ENCODE measurements at regions not wholly inside any gene's neighbourhood (a gene's known extent, or its start where the extent isn't known, plus 50 kb on each side); places are given as distances from the start of the nearest gene placed in this dataset.
A peak's percentile ranks its signal among the peaks of the same experiment; 100 is the strongest.
"Not testable (repeated sequence)": the region's sequence is repeated elsewhere in the genome, so short reads cannot be mapped to it uniquely, and the experiment has no call there.

DNA sequence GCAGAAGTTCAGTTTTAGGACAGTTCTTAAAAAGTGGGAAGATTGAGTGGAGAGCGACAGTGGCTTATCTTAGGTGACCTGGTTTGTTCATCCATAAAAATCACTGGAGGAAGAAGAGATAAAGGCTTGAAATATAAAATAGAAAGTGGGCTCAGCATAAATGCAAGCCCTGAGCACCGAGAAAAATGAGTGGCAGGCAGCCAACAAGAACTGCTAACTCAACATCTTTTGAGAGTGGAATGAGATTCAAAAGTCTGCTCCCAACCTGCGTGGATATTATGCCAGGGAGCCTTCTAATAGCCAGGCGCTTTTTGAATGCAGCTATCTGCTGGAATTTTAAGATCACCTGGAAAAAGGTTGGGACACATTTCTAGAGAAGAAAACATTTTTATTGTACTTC, 666.5 kb downstream of the FLRT2 start:
- DNase-seq (ENCODE audit: low spot score), result no peak

- no peak for DNase-seq (ENCODE audit: low spot score)
Observed at GRCh38 chr14:86193756-86194155, 663.8 kb downstream of the FLRT2 start.

- no peak for DNase-seq (ENCODE audit: low spot score)
Observed at GRCh38 chr14:86179980-86180379, 650.0 kb downstream of the FLRT2 start.

GRCh38 chr14:86168371-86168770, 638.4 kb downstream of the FLRT2 start:
- no peak for DNase-seq (ENCODE audit: low spot score)

- no peak for DNase-seq (ENCODE audit: low spot score)
Observed at GRCh38 chr14:86166541-86166940, 636.6 kb downstream of the FLRT2 start.

- peak; percentile 39 for DNase-seq (ENCODE audit: low spot score)
Observed at GRCh38 chr14:86153480-86153879, 623.5 kb downstream of the FLRT2 start.

GRCh38 chr14:86143248-86143647, 613.3 kb downstream of the FLRT2 start:
- DNase-seq (ENCODE audit: low spot score), result no peak

GRCh38 chr14:86141966-86142365, 612.0 kb downstream of the FLRT2 start:
- no peak for DNase-seq (ENCODE audit: low spot score)

GRCh38 chr14:86129426-86129825, 599.5 kb downstream of the FLRT2 start:
- DNase-seq (ENCODE audit: low spot score), result no peak

GRCh38 chr14:86124328-86124727, 594.4 kb downstream of the FLRT2 start:
- peak; percentile 4 for DNase-seq (ENCODE audit: low spot score)

GRCh38 chr14:86115972-86116371, 586.0 kb downstream of the FLRT2 start:
- no peak for DNase-seq (ENCODE audit: low spot score)

DNA sequence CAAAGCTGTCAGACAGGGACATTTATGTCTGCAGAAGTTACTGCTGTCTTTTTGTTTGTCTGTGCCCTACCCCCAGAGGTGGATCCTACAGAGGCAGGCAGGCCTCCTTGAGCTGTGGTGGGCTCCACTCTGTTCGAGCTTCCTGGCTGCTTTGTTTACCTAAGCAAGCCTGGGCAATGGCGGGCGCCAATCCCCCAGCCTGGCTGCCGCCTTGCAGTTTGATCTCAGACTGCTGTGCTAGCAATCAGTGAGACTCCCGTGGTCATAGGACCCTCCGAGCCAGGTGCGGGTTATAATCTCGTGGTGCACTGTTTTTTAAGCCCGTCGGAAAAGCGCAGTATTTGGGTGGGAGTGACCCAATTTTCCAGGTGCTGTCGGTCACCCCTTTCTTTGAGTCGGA, 580.9 kb downstream of the FLRT2 start:
- not testable (repeated sequence) for DNase-seq (ENCODE audit: low spot score)

GRCh38 chr14:86104691-86105265, 574.8 kb downstream of the FLRT2 start:
- no peak for DNase-seq (ENCODE audit: low spot score)

DNA sequence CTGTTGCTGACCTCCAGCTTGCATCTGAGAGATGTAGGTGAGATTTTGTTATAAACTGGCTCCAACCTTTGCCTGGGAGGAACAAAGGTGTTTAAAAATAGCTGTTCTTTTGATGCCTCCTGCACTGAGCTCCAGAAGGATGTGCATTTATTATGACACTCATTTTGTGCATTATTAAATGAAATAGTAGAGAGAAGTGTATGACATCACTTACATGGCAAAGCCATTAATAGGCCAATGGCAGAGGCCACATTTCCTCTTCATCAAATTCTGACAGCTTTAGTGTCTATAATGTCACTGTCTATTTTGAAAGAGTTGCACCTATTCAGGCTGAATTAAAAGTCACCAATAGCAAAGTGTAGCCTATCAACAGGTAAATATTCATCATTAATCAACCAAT, 564.6 kb downstream of the FLRT2 start:
- no peak for DNase-seq (ENCODE audit: low spot score)

- DNase-seq (ENCODE audit: low spot score), result no peak
Observed at GRCh38 chr14:86091811-86092210, 561.9 kb downstream of the FLRT2 start.

GRCh38 chr14:86088156-86088555, 558.2 kb downstream of the FLRT2 start:
- DNase-seq (ENCODE audit: low spot score), result no peak

DNA sequence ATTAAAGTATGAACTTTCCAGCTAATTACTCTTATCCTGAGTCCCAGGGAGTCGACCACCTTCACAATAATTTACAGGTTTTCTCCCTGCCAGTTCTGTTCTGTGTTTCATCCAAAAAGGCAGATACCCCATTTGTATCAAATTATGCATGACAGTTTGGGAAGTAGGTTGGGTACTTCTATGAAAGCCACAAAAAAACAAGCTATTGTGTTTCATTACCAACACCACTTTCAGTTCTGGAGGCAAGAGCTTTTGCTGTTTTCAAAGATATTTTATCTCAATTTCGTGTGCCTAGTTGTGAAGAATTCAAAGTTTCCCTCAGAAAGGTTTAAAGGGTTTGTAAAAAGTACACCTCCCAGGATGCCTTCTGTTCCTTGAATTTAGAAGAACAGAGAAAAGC, 557.4 kb downstream of the FLRT2 start:
- DNase-seq (ENCODE audit: low spot score), result no peak

DNA sequence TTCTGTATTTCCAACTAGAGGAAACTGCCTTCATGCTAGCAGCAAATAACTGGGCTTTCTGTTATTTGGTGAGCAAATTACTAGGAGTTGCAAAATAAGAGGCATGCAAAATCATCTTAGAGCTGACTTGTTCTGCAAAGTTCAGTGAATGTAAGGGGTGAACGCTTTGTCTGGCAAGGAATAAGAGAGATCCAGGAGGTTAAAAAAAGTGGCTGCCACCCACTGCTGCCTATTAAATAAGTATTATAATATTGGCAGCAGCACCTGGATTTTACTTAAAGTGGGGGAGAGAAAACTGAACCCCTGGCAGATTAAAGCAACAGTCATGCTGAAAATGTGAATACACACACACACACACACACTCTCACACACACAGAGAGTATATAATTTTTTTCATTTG, 557.0 kb downstream of the FLRT2 start:
- DNase-seq (ENCODE audit: low spot score), result no peak

DNA sequence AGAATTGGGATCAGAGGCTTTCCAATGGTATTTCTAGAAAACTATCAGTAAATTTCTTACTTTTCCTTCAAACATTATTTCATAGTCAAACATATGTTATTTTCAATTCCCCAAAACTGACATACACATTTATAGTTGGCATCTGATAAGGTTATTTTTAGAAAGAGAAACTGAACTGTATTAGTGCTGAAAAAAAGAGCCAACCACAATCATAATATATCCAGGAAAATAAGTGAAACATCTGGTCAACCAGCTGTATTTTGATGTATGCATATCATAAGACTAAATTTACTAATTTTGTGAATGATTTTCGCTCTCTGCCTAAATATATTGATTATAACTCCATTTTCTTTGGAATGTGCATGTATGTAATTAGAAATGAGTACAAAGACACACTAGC, 554.2 kb downstream of the FLRT2 start:
- peak; percentile 6 for DNase-seq (ENCODE audit: low spot score)

DNA sequence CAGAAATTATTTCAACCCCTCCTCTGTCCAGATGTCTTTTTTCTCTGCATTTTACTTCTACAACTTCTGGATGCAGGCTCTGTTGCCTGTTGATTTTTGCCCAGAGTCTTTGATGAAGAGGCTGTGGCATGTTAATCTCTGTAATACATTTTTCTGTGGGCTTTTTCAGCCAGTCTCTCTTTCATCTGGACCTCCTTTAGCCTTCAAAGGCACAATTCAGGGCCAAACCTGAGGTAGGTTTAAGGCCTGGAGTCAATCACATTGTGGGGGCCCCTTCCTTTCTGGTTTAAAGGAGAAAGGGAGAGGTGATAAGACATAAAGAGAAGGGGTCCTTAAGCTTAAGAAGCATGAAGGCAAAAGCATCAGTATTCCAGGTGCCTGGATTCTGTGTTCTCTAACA, 553.7 kb downstream of the FLRT2 start:
- DNase-seq (ENCODE audit: low spot score), result no peak

GRCh38 chr14:86072116-86072894, 542.4 kb downstream of the FLRT2 start:
- DNase-seq (ENCODE audit: low spot score), result no peak

- DNase-seq (ENCODE audit: low spot score), result no peak
Observed at GRCh38 chr14:86066651-86067050, 536.7 kb downstream of the FLRT2 start.

- DNase-seq (ENCODE audit: low spot score), result no peak
Observed at GRCh38 chr14:86065407-86065806, 535.5 kb downstream of the FLRT2 start.

- not testable (repeated sequence) for DNase-seq (ENCODE audit: low spot score)
Observed at GRCh38 chr14:86064595-86064994, 534.7 kb downstream of the FLRT2 start.
